ENCODE measurements at regions not wholly inside any gene's neighbourhood (a gene's known extent, or its start where the extent isn't known, plus 50 kb on each side); places are given as distances from the start of the nearest gene placed in this dataset.
"Not testable (repeated sequence)": the region's sequence is repeated elsewhere in the genome, so short reads cannot be mapped to it uniquely, and the experiment has no call there.

GRCh38 chr4:104909376-104909775 lies 237.3 kb upstream of the TET2 start:
- H3K36me3 Mint-ChIP-seq: peaks cover 2% of the 10 kb centered on the region
- no peak overlapping the region for H3K4me3 Mint-ChIP-seq
- no peaks in the 10 kb centered on the region for H3K27me3 Mint-ChIP-seq
- H3K27ac Mint-ChIP-seq: no peak overlapping the region
- H3K9me3 Mint-ChIP-seq (ENCODE audit: low read depth): no peaks in the 10 kb centered on the region
- no peaks in the 10 kb centered on the region for H3K4me1 Mint-ChIP-seq (ENCODE audit: low read depth)

DNA sequence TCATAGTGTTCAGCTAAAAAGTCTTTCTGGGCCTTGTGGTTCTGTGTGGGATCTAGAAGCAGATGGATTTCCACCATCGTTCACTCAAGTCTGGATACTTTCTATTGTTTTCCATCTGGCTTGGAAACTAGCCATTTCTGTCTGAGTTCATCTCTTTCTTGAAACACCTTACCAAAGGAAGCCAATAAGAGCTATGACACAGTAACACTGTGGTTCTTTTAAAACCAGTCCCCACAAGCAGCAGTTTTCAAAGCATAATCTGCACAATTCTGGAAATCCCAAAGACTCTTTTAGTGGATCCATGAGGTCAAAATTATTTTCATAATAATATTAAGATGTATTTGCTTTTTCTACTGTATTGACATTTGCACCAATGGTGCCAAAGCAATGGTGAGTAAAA lies 234.2 kb upstream of the TET2 start:
- Mint-ChIP-seq H3K4me1 (ENCODE audit: low read depth) (no peaks in the 10 kb centered on the region), H3K27me3 (no peaks in the 10 kb centered on the region), H3K27ac (no peak overlapping the region), H3K4me3 (no peak overlapping the region), H3K9me3 (ENCODE audit: low read depth) (no peaks in the 10 kb centered on the region), H3K36me3 (peaks cover 2% of the 10 kb centered on the region)

DNA sequence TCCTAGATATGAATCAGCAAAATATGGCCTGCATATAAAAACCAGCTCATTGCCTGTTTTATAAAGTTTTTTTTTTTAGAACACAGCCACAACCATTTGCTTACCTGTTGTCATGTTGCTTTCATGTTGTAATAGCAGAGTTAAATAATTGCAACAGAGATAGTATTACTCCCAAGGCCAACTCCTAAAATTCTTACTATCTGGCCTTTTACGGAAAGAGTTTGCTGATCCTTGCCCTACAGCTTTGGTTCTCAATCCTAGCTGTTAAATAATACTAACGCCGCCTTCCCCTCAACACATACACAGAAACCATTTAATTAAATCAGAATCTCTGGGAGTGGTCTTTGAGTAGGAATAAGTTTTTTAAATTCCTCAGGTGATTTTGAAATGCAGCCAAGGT lies 231.3 kb upstream of the TET2 start:
- Mint-ChIP-seq H3K4me1 (ENCODE audit: low read depth) (peaks cover 11% of the 10 kb centered on the region), H3K4me3 (no peak overlapping the region), H3K27ac (no peak overlapping the region), H3K36me3 (peaks cover 2% of the 10 kb centered on the region), H3K9me3 (ENCODE audit: low read depth) (no peaks in the 10 kb centered on the region), H3K27me3 (no peaks in the 10 kb centered on the region)

- Mint-ChIP-seq H3K4me1 (ENCODE audit: low read depth) (peaks cover 12% of the 10 kb centered on the region), H3K27ac (no peak overlapping the region)
These were observed 230.8 kb upstream of the TET2 start for GRCh38 chr4:104915864-104916263.

GRCh38 chr4:104919406-104919805 lies 227.3 kb upstream of the TET2 start:
- H3K4me1 Mint-ChIP-seq (ENCODE audit: low read depth): peaks cover 12% of the 10 kb centered on the region
- H3K36me3 Mint-ChIP-seq: no peaks in the 10 kb centered on the region
- H3K4me3 Mint-ChIP-seq: no peak overlapping the region
- H3K27me3 Mint-ChIP-seq: no peaks in the 10 kb centered on the region
- no peaks in the 10 kb centered on the region for H3K9me3 Mint-ChIP-seq (ENCODE audit: low read depth)
- H3K27ac Mint-ChIP-seq: no peak overlapping the region

More at GRCh38 chr4:104915864-104916263, 230.8 kb upstream of the TET2 start:
- no peaks in the 10 kb centered on the region for H3K27me3 Mint-ChIP-seq
- no peak overlapping the region for H3K4me3 Mint-ChIP-seq
- peaks cover 2% of the 10 kb centered on the region for H3K36me3 Mint-ChIP-seq
- no peaks in the 10 kb centered on the region for H3K9me3 Mint-ChIP-seq (ENCODE audit: low read depth)

DNA sequence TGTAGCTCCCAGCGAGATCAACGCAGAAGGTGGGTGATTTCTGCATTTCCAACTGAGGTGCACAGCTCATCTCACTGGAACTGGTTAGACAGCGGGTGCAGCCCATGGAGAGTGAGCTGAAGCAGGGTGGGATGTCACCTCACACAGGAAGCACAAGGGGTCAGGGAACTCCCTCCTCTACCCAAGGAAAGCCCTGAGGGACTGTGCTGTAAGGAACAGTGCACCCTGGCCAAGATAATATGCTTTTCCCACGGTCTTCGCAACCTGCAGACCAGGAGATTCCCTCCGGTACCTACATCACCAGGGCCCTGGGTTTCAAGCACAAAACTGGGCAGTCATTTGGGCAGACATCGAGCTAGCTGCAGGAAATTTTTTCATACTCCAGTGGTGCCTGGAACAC lies 216.4 kb upstream of the TET2 start:
- Mint-ChIP-seq H3K9me3 (ENCODE audit: low read depth) (peaks cover 10% of the 10 kb centered on the region), H3K4me1 (ENCODE audit: low read depth) (peaks cover 50% of the 10 kb centered on the region), H3K27ac (peak overlapping the region; percentile 25), H3K27me3 (no peaks in the 10 kb centered on the region), H3K36me3 (peaks cover 9% of the 10 kb centered on the region), H3K4me3 (peak overlapping the region; percentile 30)

DNA sequence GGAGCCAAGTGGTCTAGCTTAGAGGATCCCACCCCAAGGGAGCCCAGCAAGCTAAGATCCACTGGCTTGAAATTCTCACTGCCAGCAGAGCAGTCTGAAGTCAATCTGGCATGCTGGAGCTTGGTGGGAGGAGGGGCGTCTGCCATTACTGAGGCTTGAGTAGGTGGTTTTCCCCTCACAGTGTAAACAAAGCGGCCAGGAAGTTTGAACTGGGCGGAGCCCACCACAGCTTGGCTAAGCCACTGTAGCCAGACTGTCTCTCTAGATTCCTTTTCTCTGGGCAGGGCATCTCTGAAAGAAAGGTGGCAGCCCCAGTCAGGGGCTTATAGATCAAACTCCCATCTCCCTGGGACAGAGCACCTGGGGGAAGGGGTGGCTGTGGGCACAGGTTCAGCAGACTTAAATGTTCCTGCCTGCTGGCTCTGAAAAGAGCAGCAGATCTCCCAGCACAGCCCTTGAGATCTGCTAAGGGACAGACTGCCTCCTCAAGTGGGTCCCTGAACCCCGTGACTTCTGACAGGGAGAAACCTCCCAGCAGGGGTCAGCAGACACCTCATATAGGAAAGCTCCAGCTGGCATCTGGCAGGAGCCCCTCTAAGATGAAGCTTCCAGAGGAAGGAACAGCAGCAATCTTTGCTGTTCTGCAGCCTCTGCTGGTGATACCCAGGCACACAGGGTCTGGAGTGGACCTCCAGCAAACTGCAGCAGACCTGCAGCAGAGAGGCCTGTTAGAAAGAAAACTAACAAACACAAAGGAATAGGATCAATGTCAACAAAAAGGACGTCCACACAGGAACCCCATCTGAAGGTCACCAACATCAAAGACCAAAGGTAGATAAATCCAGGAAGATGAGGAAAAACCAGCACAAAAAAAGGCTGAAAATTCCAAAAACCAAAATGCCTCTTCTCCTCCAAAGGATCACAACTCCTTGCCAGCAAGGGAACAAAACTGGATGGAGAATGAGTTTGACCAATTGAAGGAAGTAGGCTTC lies 215.6 kb upstream of the TET2 start:
- H3K27me3 Mint-ChIP-seq; H3K9me3 Mint-ChIP-seq (ENCODE audit: low read depth); H3K36me3 Mint-ChIP-seq: not testable (repeated sequence)
- Mint-ChIP-seq H3K4me1 (ENCODE audit: low read depth) (peaks cover 50% of the 10 kb centered on the region), H3K27ac (peak overlapping the region; percentile 25), H3K4me3 (peak overlapping the region; percentile 44)

- Mint-ChIP-seq H3K4me3 (no peak overlapping the region), H3K27me3 (no peaks in the 10 kb centered on the region), H3K27ac (peak overlapping the region; percentile 86)
These were observed 208.1 kb upstream of the TET2 start for GRCh38 chr4:104938624-104939023.

GRCh38 chr4:104940927-104941326 lies 205.7 kb upstream of the TET2 start:
- H3K36me3 Mint-ChIP-seq: peaks cover 2% of the 10 kb centered on the region
- H3K4me1 Mint-ChIP-seq (ENCODE audit: low read depth): peaks cover 58% of the 10 kb centered on the region
- H3K27ac Mint-ChIP-seq: no peak overlapping the region
- H3K9me3 Mint-ChIP-seq (ENCODE audit: low read depth): no peaks in the 10 kb centered on the region
- H3K4me3 Mint-ChIP-seq: no peak overlapping the region
- H3K27me3 Mint-ChIP-seq: no peaks in the 10 kb centered on the region

More at GRCh38 chr4:104938624-104939023, 208.1 kb upstream of the TET2 start:
- peaks cover 51% of the 10 kb centered on the region for H3K4me1 Mint-ChIP-seq (ENCODE audit: low read depth)
- peaks cover 3% of the 10 kb centered on the region for H3K36me3 Mint-ChIP-seq
- peaks cover 2% of the 10 kb centered on the region for H3K9me3 Mint-ChIP-seq (ENCODE audit: low read depth)

DNA sequence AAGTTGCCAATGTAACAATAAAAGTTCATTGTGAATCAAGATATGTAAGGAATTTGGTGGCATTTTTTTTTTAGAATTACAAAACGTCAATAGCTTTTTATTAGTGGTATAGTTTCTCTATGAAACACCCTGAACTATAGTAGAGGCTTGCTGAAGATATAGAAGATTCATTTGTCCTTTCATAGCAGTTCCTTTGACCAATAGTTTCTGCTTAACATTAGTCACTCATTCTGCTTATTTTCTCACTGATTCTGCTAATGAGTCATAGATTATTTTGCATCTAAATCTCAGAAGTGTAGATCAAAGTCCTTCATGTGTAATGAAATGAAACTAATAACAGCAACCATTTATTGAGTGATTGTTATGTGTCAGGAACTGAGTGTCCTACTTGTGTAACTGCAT lies 205.0 kb upstream of the TET2 start:
- peak overlapping the region; percentile 9 for H3K4me3 Mint-ChIP-seq
- H3K9me3 Mint-ChIP-seq (ENCODE audit: low read depth): no peaks in the 10 kb centered on the region
- H3K4me1 Mint-ChIP-seq (ENCODE audit: low read depth): peaks cover 58% of the 10 kb centered on the region
- peak overlapping the region; percentile 58 for H3K27ac Mint-ChIP-seq
- no peaks in the 10 kb centered on the region for H3K27me3 Mint-ChIP-seq
- peaks cover 2% of the 10 kb centered on the region for H3K36me3 Mint-ChIP-seq

GRCh38 chr4:104942990-104943743 lies 203.5 kb upstream of the TET2 start:
- no peaks in the 10 kb centered on the region for H3K27me3 Mint-ChIP-seq
- peak overlapping the region; percentile 85 for H3K27ac Mint-ChIP-seq
- H3K9me3 Mint-ChIP-seq (ENCODE audit: low read depth): no peaks in the 10 kb centered on the region
- peak overlapping the region; percentile 42 for H3K4me3 Mint-ChIP-seq
- peaks cover 2% of the 10 kb centered on the region for H3K36me3 Mint-ChIP-seq
- peaks cover 51% of the 10 kb centered on the region for H3K4me1 Mint-ChIP-seq (ENCODE audit: low read depth)

- no peaks in the 10 kb centered on the region for H3K9me3 Mint-ChIP-seq (ENCODE audit: low read depth)
- no peaks in the 10 kb centered on the region for H3K27me3 Mint-ChIP-seq
- peaks cover 40% of the 10 kb centered on the region for H3K4me1 Mint-ChIP-seq (ENCODE audit: low read depth)
- peaks cover 2% of the 10 kb centered on the region for H3K36me3 Mint-ChIP-seq
- no peak overlapping the region for H3K27ac Mint-ChIP-seq
- H3K4me3 Mint-ChIP-seq: no peak overlapping the region
These were observed 202.1 kb upstream of the TET2 start for GRCh38 chr4:104944596-104944995.

DNA sequence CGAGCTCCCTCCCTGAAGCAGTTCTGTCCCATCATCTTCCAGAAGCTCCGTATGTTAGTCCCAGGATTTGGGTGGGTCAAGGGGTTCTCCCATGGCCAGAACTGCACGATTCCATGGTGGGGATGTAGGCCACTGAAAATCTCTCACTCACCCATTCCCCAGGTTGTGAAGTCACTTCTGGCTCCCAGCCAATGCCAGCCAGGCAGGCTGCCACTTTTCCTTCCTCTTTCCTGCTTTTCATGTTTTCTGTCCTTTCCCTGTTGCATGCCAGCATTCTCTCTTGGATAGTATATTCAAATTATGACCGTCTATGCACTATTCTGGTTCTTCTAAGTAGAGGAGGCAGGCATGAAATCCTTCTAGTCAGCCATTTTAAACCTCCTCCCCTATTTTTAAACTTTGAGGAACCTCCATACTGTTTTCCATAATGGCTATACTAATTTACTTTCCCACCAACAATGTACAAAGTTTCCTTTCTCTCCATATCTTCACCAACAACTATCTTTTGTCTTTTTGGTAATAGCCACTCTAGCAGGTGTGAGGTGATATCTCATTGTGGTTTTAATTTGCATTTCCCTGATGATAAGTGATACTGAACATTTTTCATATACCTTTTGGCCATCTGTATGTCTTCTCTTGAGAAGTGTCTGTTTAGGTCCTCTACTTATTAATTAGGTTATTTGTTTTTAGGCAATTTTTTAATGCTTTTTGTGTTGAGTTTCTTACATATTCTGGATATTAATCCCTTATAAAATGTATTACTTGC lies 182.1 kb upstream of the TET2 start:
- Mint-ChIP-seq H3K27me3 (peaks cover 1% of the 10 kb centered on the region), H3K36me3 (peaks cover 8% of the 10 kb centered on the region), H3K4me3 (no peak overlapping the region), H3K27ac (no peak overlapping the region), H3K9me3 (ENCODE audit: low read depth) (peaks cover 7% of the 10 kb centered on the region), H3K4me1 (ENCODE audit: low read depth) (peaks cover 16% of the 10 kb centered on the region)

DNA sequence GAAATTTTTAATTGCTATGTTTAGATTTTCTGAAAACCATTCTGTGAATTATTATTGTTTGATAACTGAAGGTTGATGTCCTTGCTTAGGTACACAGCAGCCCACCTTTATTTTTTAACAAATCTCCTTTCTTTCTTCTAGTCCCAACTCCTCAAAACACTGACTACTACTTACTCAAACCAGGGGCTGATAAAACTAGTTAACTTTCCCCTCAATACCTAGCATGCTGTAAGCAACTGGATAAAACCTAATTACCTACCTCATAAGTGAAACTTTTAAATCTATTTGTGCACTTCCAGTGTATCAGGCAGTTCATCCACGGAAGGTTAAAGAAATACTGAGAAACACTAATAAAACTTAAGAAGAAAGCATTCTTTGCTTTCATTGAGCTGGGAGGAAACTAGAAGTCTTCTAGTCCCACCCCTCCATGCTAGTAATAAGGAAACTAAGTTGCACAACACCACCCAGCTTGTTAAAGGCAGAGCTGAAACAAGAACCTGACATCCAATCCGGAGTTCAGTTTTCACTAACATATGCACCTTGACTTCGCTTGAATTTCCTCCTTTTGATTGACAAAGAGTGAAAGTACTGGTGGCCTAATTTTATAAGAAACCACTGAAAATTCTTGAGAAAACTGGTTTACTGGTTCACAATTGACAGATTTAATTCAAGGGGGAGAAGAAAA lies 180.2 kb upstream of the TET2 start:
- Mint-ChIP-seq H3K27ac (peak overlapping the region; percentile 88), H3K4me3 (peak overlapping the region; percentile 81), H3K9me3 (ENCODE audit: low read depth) (peaks cover 3% of the 10 kb centered on the region), H3K27me3 (peaks cover 1% of the 10 kb centered on the region), H3K4me1 (ENCODE audit: low read depth) (peaks cover 16% of the 10 kb centered on the region), H3K36me3 (peaks cover 7% of the 10 kb centered on the region)

Measured in activated naive CD8-positive, alpha-beta T cell (primary cell).